GM12874 (cell line): ENCODE measurements at regions not wholly inside any gene's neighbourhood (a gene's known extent, or its start where the extent isn't known, plus 50 kb on each side); places are given as distances from the start of the nearest gene placed in this dataset.

Experiments
- TF ChIP-seq, protein P1 (sequence below): IDR thresholded peaks from 2 replicates; pipeline ENCODE4 v1.5.1; 2011; ENCODE audit warnings: low read depth, mild to moderate bottlenecking, control low read depth, low read length, moderate library complexity; ENCODE audit not compliant: insufficient read depth

DNA sequence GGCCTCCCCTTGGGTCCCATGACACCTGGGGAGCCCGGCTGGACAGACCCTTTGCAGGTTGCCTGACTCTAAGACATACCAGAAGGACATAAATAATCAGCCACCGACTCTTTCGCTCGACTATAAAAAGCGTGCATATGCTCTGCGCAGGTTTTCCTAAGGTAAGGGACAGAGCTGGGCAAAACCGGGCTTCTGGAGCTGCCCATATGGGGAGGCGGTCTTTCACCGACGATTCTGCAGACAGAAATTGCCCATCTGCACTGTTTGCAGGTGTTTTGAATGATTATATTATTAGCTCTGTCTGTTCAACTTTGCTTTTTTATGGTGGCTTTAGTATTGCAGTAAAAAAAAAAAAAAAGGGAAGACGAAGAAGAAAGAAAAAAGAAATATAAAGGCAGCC, 347.2 kb downstream of the TSHZ3 start:
- TF ChIP-seq, protein P1, sequence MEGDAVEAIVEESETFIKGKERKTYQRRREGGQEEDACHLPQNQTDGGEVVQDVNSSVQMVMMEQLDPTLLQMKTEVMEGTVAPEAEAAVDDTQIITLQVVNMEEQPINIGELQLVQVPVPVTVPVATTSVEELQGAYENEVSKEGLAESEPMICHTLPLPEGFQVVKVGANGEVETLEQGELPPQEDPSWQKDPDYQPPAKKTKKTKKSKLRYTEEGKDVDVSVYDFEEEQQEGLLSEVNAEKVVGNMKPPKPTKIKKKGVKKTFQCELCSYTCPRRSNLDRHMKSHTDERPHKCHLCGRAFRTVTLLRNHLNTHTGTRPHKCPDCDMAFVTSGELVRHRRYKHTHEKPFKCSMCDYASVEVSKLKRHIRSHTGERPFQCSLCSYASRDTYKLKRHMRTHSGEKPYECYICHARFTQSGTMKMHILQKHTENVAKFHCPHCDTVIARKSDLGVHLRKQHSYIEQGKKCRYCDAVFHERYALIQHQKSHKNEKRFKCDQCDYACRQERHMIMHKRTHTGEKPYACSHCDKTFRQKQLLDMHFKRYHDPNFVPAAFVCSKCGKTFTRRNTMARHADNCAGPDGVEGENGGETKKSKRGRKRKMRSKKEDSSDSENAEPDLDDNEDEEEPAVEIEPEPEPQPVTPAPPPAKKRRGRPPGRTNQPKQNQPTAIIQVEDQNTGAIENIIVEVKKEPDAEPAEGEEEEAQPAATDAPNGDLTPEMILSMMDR, result no peak

DNA sequence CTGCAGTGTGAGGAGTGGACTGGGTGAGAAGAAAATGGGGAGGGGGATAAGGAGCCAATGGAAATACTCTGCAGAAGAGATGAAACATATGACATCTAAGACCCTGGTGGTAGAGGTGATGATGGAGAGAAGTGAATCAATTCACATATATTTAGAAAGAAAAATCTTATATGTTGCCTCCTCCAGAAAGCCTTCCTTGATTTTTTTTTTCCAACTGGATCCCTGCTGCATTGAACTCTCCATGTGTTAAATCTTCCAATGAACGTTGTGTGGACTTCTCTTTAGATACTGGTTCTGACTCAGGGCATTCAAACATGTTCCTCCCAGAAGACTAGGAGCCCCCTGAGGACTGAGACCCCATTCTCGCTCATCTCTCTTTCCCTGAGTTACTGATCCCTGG, 348.3 kb downstream of the TSHZ3 start:
- TF ChIP-seq, protein P1, result no peak

DNA sequence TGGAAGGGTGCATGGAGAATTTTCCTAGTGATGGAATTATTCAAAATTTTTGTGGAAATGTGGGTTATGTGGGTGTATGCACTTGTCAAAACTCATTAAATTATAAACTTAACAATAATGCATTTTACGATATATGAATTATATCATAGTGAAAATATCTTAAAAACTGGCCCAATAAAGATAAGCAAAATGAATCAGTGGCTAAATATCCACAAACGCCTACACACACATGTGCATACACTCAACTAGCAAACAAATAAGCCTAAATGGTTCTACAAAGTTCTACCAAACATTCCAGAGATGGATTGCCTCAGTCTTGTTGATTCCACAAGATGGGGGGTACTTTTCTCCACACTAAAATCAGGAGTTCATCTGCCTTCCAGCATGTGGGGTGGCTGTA, 349.5 kb downstream of the TSHZ3 start:
- TF ChIP-seq, protein P1, result no peak

DNA sequence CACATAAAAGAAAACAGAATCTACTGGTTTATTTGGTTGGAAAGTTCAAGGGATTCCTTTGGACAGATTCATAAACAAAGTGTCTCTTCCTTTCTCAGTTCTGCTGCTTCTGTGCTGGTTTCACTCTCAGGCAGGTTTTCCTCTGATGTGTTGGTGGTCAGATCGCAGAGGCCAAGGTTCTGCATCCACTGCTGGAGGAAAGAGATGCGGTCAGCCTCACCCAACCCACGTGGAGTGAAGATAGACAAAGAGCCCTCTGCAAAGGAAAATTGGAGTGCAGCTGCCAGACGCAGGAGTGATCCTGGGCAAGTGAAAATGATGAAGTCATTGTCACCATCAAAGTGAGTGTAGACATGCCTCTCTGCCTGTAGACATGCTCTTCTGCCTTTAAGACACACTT, 352.0 kb downstream of the TSHZ3 start:
- TF ChIP-seq, protein P1, result no peak

DNA sequence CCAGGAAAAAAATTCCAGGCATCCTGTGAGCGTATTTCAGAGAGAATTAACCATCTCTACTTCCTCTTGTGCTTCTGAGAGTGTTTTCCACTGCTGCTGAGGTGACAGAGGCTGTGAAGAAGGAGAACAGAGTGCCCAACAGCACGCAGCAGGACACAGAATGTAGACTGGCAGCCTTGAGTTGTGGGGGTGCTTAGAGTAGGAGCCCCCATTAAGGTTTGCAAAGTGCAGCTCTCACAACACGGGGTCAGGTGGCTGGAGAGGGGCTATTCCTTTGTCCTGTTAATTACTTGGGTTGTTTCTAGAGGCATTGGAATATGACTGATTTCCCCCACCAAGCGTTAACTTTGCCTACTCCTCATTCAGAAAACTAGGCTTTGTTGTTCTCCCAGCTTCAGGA, 370.6 kb downstream of the TSHZ3 start:
- TF ChIP-seq, protein P1, result no peak

DNA sequence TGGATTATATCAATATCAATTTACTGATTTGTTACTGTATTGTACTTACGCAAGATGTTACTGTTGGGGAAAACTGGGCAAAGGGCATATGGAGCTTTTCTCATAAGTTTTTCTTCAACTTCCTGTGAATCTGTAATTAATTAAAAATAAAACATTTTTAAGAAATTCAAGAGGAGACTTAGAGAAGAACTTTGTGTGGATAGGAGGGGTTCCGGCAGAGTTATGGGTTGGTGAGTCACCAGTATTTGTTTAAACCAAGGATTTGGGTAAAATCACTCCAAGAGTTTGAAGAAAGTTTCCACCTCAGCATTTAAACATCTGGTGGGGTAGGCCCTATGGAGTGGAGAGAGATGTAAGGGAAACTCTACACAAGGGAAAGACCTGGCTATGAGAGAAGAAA, 379.6 kb downstream of the TSHZ3 start:
- TF ChIP-seq, protein P1, result no peak

DNA sequence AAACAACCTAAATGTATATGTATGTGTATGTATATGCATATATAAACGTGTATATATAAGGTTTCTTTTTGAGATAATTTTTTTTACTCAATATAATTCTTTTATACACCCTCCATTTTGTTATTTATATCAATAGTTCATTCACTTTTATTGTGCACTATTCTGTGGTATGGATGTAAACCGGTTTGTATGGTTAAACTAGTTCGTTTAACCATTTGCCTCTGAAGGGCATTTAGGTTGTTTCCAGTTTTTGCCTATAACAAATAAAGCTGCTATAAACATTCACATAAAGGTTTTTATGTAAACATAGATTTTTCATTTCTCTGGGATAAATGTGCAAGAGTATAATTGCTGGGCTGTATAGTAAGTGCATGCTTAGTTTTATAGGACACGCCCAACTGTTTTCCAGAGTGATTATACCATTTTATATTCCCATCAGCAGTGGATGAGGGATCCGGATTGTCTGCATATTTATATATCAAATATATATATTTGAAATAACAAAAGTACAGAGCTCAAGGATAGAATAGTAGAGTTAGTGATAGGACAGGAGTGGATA, 380.3 kb downstream of the TSHZ3 start:
- TF ChIP-seq, protein P1, result no peak
